GM10266 (cell line): ENCODE measurements at regions not wholly inside any gene's neighbourhood (a gene's known extent, or its start where the extent isn't known, plus 50 kb on each side); places are given as distances from the start of the nearest gene placed in this dataset.

ENCODE experiments used
- DNase-seq: peaks from one replicate; pipeline ENCODE4 v3.0.0; 2012; ENCODE audit errors: extremely low spot score
- TF ChIP-seq, protein P1 (sequence below): IDR thresholded peaks from 2 replicates; pipeline ENCODE4 v1.5.1; 2012; ENCODE audit warnings: mild to moderate bottlenecking, low read depth; ENCODE audit not compliant: control insufficient read depth, insufficient read depth; ENCODE audit errors: missing control alignments

DNA sequence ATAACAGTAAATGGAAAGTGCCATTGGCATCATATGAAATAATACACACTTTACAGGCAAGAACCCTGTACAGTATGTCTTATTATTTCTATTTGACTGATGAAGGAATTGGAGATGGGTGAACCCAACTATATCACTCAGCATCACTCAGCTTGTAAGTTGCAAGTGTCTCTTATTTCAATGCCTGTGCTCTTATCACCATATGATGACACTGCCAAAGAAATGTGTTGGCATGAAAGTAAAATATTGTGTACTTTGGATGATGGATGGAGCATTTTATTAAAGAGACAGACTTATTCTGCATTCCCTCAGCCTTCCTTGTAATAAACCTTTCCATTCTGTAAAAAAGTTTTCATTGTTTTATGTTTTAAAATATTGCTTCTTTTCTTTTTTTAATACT, 927.5 kb upstream of the VRK2 start:
- DNase-seq = no peak
- TF ChIP-seq, protein P1, sequence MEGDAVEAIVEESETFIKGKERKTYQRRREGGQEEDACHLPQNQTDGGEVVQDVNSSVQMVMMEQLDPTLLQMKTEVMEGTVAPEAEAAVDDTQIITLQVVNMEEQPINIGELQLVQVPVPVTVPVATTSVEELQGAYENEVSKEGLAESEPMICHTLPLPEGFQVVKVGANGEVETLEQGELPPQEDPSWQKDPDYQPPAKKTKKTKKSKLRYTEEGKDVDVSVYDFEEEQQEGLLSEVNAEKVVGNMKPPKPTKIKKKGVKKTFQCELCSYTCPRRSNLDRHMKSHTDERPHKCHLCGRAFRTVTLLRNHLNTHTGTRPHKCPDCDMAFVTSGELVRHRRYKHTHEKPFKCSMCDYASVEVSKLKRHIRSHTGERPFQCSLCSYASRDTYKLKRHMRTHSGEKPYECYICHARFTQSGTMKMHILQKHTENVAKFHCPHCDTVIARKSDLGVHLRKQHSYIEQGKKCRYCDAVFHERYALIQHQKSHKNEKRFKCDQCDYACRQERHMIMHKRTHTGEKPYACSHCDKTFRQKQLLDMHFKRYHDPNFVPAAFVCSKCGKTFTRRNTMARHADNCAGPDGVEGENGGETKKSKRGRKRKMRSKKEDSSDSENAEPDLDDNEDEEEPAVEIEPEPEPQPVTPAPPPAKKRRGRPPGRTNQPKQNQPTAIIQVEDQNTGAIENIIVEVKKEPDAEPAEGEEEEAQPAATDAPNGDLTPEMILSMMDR = no peak

DNA sequence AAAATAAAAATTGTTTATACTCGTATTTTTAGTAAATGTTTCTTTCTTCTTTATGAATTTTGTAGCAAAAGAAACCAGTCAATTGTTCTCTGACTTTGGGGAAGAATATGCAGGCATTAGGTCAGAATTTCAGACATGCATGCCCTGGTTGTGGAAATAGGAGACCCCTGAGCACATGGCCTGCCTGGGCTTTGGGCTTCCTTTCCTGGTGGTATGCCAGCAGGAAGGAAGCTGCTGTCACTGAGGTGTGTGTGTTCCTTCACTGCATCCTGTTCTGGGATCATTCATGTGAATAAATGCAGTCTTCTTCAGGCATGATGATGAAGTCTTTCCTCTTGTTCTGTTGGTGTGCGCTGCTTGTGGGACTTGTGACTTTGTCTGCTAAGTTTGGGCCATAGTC, 920.2 kb upstream of the VRK2 start:
- no peak for DNase-seq
- TF ChIP-seq, protein P1 = no peak

DNA sequence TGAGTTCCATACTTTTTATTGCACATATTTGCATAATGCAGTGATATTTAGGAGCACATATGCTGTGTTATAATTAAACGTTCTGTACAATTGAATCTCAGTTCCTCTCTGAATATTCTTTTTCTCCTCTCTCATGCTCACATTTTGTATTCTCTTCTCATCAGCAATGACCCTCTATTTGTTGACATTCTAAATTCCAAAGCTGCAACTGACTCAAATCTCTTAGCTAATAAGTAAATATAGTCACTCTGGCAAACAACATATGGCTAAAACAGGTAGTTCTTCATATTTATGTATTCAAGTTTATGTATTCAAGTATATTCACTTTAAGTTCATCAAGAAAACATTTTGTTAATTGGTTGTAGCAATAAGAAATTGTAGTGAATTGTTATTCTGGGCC, 907.4 kb upstream of the VRK2 start:
- no peak for DNase-seq
- TF ChIP-seq, protein P1 = no peak

DNA sequence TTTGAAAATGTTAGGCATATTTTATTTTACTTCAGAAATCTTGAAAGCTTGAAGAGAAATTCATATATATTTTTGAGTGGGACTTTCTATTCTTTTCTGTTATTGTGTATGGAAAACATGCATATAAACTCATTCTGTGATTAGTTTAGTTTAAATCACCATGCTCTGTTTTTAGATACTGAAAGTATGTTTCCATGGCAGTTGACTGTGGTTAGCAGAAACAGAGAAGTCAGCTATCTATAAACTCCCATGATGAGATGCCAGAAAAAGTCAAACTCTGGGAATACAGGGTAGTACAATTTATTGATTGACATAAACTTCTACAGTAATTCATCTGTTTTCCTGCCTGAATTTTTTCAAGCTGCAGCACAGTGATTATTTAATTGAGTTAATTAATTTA, 905.3 kb upstream of the VRK2 start:
- TF ChIP-seq, protein P1 = no peak
- no peak for DNase-seq

DNA sequence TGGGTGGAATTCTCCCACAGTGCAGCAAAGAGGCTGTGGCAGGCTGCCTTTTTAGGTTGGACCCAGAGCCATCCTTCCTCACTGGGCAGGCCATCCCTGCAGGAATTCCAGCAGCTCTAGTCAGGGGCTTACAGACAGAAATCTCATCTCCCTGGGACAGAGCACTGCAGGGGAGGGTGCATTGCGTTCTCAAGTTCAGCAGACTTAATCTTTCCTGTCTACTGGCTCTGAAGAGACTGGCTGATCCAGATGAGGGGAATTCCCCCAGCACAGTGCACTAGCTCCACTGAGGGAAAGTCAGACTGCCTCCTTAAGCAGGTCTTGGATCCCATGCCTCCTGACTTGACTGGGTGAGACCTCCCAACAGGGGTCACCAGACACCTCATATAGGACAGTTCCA, 899.7 kb upstream of the VRK2 start:
- no peak for DNase-seq
- TF ChIP-seq, protein P1 = no peak

DNA sequence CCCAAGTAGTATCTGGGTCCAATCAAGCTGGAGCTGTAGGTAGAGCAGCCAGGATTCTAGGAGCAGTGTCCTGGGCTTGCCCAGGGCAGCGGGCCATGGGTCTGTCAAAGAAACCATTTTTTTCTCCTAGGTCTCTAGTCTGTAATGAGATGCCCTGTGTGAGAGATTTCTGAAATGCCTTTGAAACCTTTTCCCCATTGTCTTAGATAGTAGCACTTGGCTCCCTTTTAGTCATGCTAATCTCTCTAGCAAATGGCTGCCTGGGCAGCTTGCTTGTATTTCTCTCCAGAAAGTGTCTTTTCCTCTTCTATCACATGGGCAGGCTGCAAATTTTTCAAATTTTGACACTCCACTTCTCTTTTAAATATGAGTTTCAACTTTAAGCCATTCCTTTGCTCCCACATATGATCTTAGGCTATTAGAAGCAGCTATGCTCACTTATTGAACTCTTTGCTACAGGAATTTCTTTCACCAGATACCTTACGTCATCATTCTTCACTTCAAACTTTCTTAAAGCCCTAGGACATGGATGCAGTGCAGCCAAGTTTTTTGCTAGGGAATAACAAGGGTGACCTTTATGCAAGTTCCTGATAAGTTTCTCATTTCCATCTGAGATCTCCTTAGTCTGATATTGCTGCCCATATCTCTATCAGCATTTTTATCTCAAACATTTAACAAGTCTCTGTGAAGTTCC, 890.2 kb upstream of the VRK2 start:
- TF ChIP-seq, protein P1 = no peak
- DNase-seq = no peak

DNA sequence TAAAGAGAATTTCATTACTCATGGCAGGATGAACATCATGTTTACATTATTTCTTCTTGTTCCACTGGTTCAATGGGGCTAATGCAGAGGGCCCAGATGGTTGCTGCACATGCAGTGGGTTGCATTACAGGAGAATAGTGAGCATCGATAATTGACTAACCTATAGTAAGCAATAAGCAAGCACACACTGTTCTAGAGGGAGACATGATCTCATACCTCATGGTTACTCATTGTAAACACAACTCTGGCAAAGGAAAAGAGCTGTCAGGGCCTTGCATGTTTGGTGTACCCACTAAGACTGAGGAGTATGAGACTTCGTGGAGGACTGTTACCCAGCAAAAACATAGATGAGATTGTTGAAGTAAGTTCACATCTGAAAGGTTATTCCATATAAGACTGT, 885.6 kb upstream of the VRK2 start:
- DNase-seq = no peak
- TF ChIP-seq, protein P1 = no peak
